GM12875 (cell line): ENCODE measurements at regions not wholly inside any gene's neighbourhood (a gene's known extent, or its start where the extent isn't known, plus 50 kb on each side); places are given as distances from the start of the nearest gene placed in this dataset.

Experiments used
- H3K4me3 ChIP-seq: one replicate; pipeline ENCODE4 v1.5.1; 2011; ENCODE audit warnings: low read depth, low read length, control low read depth
- CTCF ChIP-seq: IDR thresholded peaks from 2 replicates; pipeline ENCODE4 v1.5.1; 2011; ENCODE audit warnings: low read depth, mild to moderate bottlenecking, control low read depth, inconsistent platforms, low read length, moderate library complexity, borderline replicate concordance; ENCODE audit not compliant: insufficient read depth

GRCh38 chr10:78210548-78210947, 176.9 kb downstream of the RPS24 start:
- no peak overlapping the region for H3K4me3 ChIP-seq
- TF ChIP-seq CTCF = no peak

GRCh38 chr10:78210976-78211375, 177.3 kb downstream of the RPS24 start:
- TF ChIP-seq CTCF = no peak
- H3K4me3 ChIP-seq = no peak overlapping the region

- TF ChIP-seq CTCF = peak; percentile 13; the same call in 1 of the 2 replicates
- no peak overlapping the region for H3K4me3 ChIP-seq
Measured at GRCh38 chr10:78211561-78212051, 177.9 kb downstream of the RPS24 start.

GRCh38 chr10:78212060-78212785, 178.6 kb downstream of the RPS24 start:
- no peak overlapping the region for H3K4me3 ChIP-seq
- no peak for TF ChIP-seq CTCF

- TF ChIP-seq CTCF = no peak
- no peak overlapping the region for H3K4me3 ChIP-seq
Measured at GRCh38 chr10:78212786-78213175, 179.1 kb downstream of the RPS24 start.

- TF ChIP-seq CTCF = no peak
- H3K4me3 ChIP-seq = no peak overlapping the region
Measured at GRCh38 chr10:78214955-78215354, 181.3 kb downstream of the RPS24 start.

- TF ChIP-seq CTCF = no peak
- H3K4me3 ChIP-seq = no peak overlapping the region
Measured at GRCh38 chr10:78215645-78216044, 182.0 kb downstream of the RPS24 start.
